GM19025 (cell line): ENCODE measurements at regions not wholly inside any gene's neighbourhood (a gene's known extent, or its start where the extent isn't known, plus 50 kb on each side); places are given as distances from the start of the nearest gene placed in this dataset.
"Not testable (repeated sequence)": the region's sequence is repeated elsewhere in the genome, so short reads cannot be mapped to it uniquely, and the experiment has no call there.

Experiments
- ATAC-seq: cut with Tn5 transposase; IDR thresholded peaks from one replicate; pipeline ENCODE4 v1.9.1; 2021; ENCODE audit warnings: mild to moderate bottlenecking, low read depth, moderate library complexity; ENCODE audit not compliant: unreplicated experiment

GRCh38 chr14:47978871-47979270 lies 303.5 kb upstream of the MDGA2 start:
- no peak for ATAC-seq

GRCh38 chr14:47976139-47976538 lies 300.7 kb upstream of the MDGA2 start:
- ATAC-seq = no peak

GRCh38 chr14:47966076-47966810 lies 290.8 kb upstream of the MDGA2 start:
- ATAC-seq = no peak

GRCh38 chr14:47961634-47962033 lies 286.2 kb upstream of the MDGA2 start:
- no peak for ATAC-seq

- ATAC-seq = no peak
Observed at GRCh38 chr14:47959740-47960139, 284.3 kb upstream of the MDGA2 start.

GRCh38 chr14:47949006-47949405 lies 273.6 kb upstream of the MDGA2 start:
- no peak for ATAC-seq

- ATAC-seq = no peak
Observed at GRCh38 chr14:47935332-47935731, 259.9 kb upstream of the MDGA2 start.

- ATAC-seq = no peak
Observed at GRCh38 chr14:47929334-47929733, 253.9 kb upstream of the MDGA2 start.

GRCh38 chr14:47921133-47921532 lies 245.7 kb upstream of the MDGA2 start:
- no peak for ATAC-seq

- no peak for ATAC-seq
Observed at GRCh38 chr14:47919997-47920396, 244.6 kb upstream of the MDGA2 start.

- no peak for ATAC-seq
Observed at GRCh38 chr14:47919334-47919846, 244.0 kb upstream of the MDGA2 start.

- ATAC-seq = no peak
Observed at GRCh38 chr14:47917344-47917954, 242.0 kb upstream of the MDGA2 start.

- ATAC-seq = not testable (repeated sequence)
Observed at GRCh38 chr14:47901141-47901540, 225.7 kb upstream of the MDGA2 start.

- ATAC-seq = no peak
Observed at GRCh38 chr14:47899685-47900084, 224.3 kb upstream of the MDGA2 start.

- ATAC-seq = no peak
Observed at GRCh38 chr14:47874350-47874749, 198.9 kb upstream of the MDGA2 start.

GRCh38 chr14:47872588-47872987 lies 197.2 kb upstream of the MDGA2 start:
- no peak for ATAC-seq

- ATAC-seq = no peak
Observed at GRCh38 chr14:47863441-47863840, 188.0 kb upstream of the MDGA2 start.

GRCh38 chr14:47857646-47858045 lies 182.2 kb upstream of the MDGA2 start:
- no peak for ATAC-seq

GRCh38 chr14:47852278-47852677 lies 176.9 kb upstream of the MDGA2 start:
- no peak for ATAC-seq

GRCh38 chr14:47846008-47846407 lies 170.6 kb upstream of the MDGA2 start:
- no peak for ATAC-seq

- no peak for ATAC-seq
Observed at GRCh38 chr14:47843236-47843635, 167.8 kb upstream of the MDGA2 start.

- ATAC-seq = no peak
Observed at GRCh38 chr14:47833011-47833410, 157.6 kb upstream of the MDGA2 start.
